AG04449 (cell line): ENCODE measurements at regions not wholly inside any gene's neighbourhood (a gene's known extent, or its start where the extent isn't known, plus 50 kb on each side); places are given as distances from the start of the nearest gene placed in this dataset.

Source experiments
- CTCF ChIA-PET: fragments of 350-600 bp; formaldehyde crosslinking; extraction: SDS; loops from one replicate; lab custom pipeline; 2021; ENCODE audit warnings: antibody characterized with exemption; lab: Yijun Ruan, JAX
- POLR2A ChIA-PET: fragments of 400-600, 350-600 bp; formaldehyde crosslinking; extraction: SDS; loops from one replicate; lab custom pipeline; 2020; ENCODE audit warnings: antibody characterized with exemption, inconsistent platforms; lab: Yijun Ruan, JAX
- DNase-seq: peaks from one replicate; pipeline ENCODE4 v3.0.0-alpha.2; 2010; ENCODE audit warnings: low read depth, low spot score
- H3K4me3 ChIP-seq: 2 replicates; pipeline ENCODE4 v1.5.1; 2011; ENCODE audit warnings: low read depth, mild to moderate bottlenecking, control low read depth, low read length
- TF ChIP-seq, protein P1 (sequence below): IDR thresholded peaks from one replicate; pipeline ENCODE4 v1.5.1; 2011; ENCODE audit warnings: mild to moderate bottlenecking, moderate library complexity, low read length, control low read depth, inconsistent platforms; ENCODE audit not compliant: insufficient read depth; ENCODE audit errors: missing control alignments

- CTCF ChIA-PET = interaction anchor here (0.6 to 1.2 kb wide), 2 partner anchors 11 to 373 kb away, joined by 3 read pairs; no protein-coding TSS in a partner anchor
- DNase-seq = no peak
- no peak overlapping the region for H3K4me3 ChIP-seq
- TF ChIP-seq, protein P1, sequence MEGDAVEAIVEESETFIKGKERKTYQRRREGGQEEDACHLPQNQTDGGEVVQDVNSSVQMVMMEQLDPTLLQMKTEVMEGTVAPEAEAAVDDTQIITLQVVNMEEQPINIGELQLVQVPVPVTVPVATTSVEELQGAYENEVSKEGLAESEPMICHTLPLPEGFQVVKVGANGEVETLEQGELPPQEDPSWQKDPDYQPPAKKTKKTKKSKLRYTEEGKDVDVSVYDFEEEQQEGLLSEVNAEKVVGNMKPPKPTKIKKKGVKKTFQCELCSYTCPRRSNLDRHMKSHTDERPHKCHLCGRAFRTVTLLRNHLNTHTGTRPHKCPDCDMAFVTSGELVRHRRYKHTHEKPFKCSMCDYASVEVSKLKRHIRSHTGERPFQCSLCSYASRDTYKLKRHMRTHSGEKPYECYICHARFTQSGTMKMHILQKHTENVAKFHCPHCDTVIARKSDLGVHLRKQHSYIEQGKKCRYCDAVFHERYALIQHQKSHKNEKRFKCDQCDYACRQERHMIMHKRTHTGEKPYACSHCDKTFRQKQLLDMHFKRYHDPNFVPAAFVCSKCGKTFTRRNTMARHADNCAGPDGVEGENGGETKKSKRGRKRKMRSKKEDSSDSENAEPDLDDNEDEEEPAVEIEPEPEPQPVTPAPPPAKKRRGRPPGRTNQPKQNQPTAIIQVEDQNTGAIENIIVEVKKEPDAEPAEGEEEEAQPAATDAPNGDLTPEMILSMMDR = no peak
- POLR2A ChIA-PET = no interaction called here
These were observed 130.8 kb downstream of the PHLDA1 start for GRCh38 chr12:75900781-75901254.

- H3K4me3 ChIP-seq = no peak overlapping the region
- CTCF ChIA-PET = interaction anchor here (0.6 to 1.2 kb wide), 2 partner anchors 12 to 373 kb away, joined by 3 read pairs; no protein-coding TSS in a partner anchor
- POLR2A ChIA-PET = no interaction called here
- TF ChIP-seq, protein P1 = no peak
- DNase-seq = no peak
These were observed 131.3 kb downstream of the PHLDA1 start for GRCh38 chr12:75900226-75900625.

- POLR2A ChIA-PET = no interaction called here
These were observed 136.4 kb downstream of the PHLDA1 start for GRCh38 chr12:75894965-75895754.

DNA sequence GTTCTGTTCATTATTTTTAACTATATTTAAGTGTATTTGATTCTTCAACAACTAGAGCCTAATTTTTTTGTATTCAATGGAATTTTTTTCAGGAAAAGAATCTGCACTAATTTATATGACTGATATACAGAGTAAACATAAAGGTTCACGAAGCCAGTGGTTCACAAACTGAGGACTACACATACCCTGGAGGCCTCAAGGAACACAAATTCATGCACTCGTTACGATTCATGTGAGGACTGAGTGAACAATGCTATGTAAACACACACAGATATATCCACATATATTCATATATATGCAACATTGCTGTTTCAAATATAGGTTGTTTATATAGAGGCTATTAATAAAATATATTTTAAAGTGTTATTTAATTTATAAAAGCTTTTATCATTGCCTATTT lies 137.8 kb downstream of the PHLDA1 start:
- ChIA-PET CTCF (no interaction called here), POLR2A (no interaction called here)
- no peak overlapping the region for H3K4me3 ChIP-seq
- DNase-seq = no peak
- TF ChIP-seq, protein P1 = no peak

More at GRCh38 chr12:75894965-75895754, 136.4 kb downstream of the PHLDA1 start:
- TF ChIP-seq, protein P1 = no peak
- DNase-seq = no peak
- CTCF ChIA-PET = no interaction called here
- H3K4me3 ChIP-seq = no peak overlapping the region

DNA sequence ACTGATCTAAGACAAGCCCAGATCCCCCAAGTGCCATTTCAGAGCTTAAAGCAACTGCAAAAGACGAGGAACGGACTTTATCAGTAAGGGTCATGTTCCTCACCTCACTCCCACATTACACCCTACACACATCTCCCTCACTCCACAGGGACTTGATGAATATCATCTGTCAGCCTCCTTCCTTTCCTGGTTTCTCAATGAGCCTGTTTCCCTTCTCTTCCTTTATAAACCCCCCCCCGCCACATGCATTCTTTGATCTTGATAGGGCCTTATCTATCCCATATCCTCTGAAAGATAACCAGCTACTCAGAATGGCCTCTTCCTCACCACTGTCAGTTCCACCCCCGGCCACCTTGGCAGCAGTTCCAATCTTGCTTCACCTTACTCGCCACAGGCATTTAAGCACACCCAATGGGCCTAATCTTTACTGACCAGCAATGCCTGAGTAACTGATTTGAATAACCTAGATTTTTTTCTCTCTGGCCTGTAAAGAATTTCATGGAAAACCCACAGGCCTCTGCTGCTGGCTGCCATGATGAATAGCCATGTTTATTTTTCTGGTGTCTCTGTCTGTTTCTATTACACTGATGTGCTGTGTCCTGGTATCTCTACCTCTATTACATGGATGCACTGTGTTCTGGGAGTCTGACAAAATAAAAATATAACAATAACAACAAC lies 138.7 kb downstream of the PHLDA1 start:
- TF ChIP-seq, protein P1 = no peak
- no peak overlapping the region for H3K4me3 ChIP-seq
- ChIA-PET POLR2A (no interaction called here), CTCF (no interaction called here)
- no peak for DNase-seq

DNA sequence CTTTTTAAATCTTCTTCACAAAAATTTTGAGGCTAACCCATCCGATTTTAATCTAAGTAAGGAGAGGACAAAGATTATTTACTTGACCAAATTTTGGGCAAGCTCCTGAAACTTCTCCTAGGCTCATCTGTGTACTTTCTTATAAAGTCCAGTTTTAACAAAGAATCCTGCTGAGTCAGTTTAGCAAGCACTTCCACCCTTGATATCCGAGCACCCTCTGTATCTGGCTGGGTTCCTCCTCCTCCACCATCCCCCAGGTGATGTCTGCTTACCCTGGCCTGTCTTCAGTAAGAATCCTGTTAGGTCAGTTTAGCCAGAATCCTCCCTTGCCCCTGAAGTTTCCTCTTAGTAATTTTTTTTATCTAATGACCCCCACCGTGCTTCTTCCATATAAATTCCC lies 140.5 kb downstream of the PHLDA1 start:
- POLR2A ChIA-PET = no interaction called here
- TF ChIP-seq, protein P1 = no peak
- CTCF ChIA-PET = no interaction called here

More for the DNA sequence above, 140.5 kb downstream of the PHLDA1 start:
- no peak for DNase-seq
- H3K4me3 ChIP-seq = no peak overlapping the region
